Mesendoderm (in vitro differentiated cells): ENCODE measurements at regions not wholly inside any gene's neighbourhood (a gene's known extent, or its start where the extent isn't known, plus 50 kb on each side); places are given as distances from the start of the nearest gene placed in this dataset.

Source experiments
- DNase-seq: peaks from one replicate; pipeline ENCODE4 v3.0.0; 2013
- H2AK5ac ChIP-seq: 2 replicates; pipeline ENCODE4 v1.6.1; 2013; ENCODE audit warnings: low read length, inconsistent platforms
- H2BK120ac ChIP-seq: 2 replicates; pipeline ENCODE4 v1.6.1; 2013; ENCODE audit warnings: low read depth, mild to moderate bottlenecking, low read length, moderate library complexity, mixed read lengths
- H2BK15ac ChIP-seq: replicated peaks from 2 replicates; pipeline ENCODE4 v1.6.1; 2013; ENCODE audit warnings: low read depth, mild to moderate bottlenecking, moderate library complexity
- H2BK5ac ChIP-seq: 2 replicates; pipeline ENCODE4 v1.6.1; 2013; ENCODE audit warnings: low read length, inconsistent platforms
- H3K18ac ChIP-seq: 2 replicates; pipeline ENCODE4 v1.6.1; 2013; ENCODE audit warnings: mild to moderate bottlenecking, low read length, mixed read lengths
- H3K23ac ChIP-seq: one replicate; pipeline ENCODE4 v1.6.1; 2013; ENCODE audit warnings: low read length
- H3K27ac ChIP-seq: 2 replicates; pipeline ENCODE4 v1.5.1; 2013; ENCODE audit warnings: low read depth, mild to moderate bottlenecking, inconsistent platforms, low read length, moderate library complexity
- H3K27me3 ChIP-seq: 2 replicates; pipeline ENCODE4 v1.6.1; 2013; ENCODE audit warnings: low read length, control low read depth, mild to moderate bottlenecking, inconsistent platforms; ENCODE audit not compliant: insufficient read depth, poor library complexity
- H3K36me3 ChIP-seq: 2 replicates; pipeline ENCODE4 v1.6.1; 2013; ENCODE audit warnings: low read length, inconsistent platforms; ENCODE audit not compliant: control insufficient read depth, insufficient read depth
- H3K4ac ChIP-seq: one replicate; pipeline ENCODE4 v1.6.1; 2013; ENCODE audit warnings: low read depth, mild to moderate bottlenecking, low read length, moderate library complexity
- H3K4me1 ChIP-seq: 2 replicates; pipeline ENCODE4 v1.6.1; 2013; ENCODE audit warnings: low read depth, low read length, inconsistent platforms; ENCODE audit not compliant: control insufficient read depth
- H3K4me2 ChIP-seq: 2 replicates; pipeline ENCODE4 v1.6.1; 2013; ENCODE audit warnings: low read length
- H3K4me3 ChIP-seq: 2 replicates; pipeline ENCODE4 v1.5.1; 2013; ENCODE audit warnings: mild to moderate bottlenecking, low read length
- H3K56ac ChIP-seq: one replicate; pipeline ENCODE4 v1.6.1; 2013; ENCODE audit warnings: low read length
- H3K79me1 ChIP-seq: 2 replicates; pipeline ENCODE4 v1.6.1; 2013; ENCODE audit warnings: low read length, inconsistent platforms
- H3K79me2 ChIP-seq: 2 replicates; pipeline ENCODE4 v1.6.1; 2013; ENCODE audit warnings: mild to moderate bottlenecking, low read length; ENCODE audit not compliant: control insufficient read depth, insufficient read depth
- H3K9ac ChIP-seq: 2 replicates; pipeline ENCODE4 v1.6.1; 2013; ENCODE audit warnings: low read length, inconsistent platforms
- H4K5ac ChIP-seq: one replicate; pipeline ENCODE4 v1.6.1; 2013; ENCODE audit warnings: low read length
- H4K8ac ChIP-seq: one replicate; pipeline ENCODE4 v1.6.1; 2013; ENCODE audit warnings: low read depth, mild to moderate bottlenecking, control low read depth, low read length, moderate library complexity
- WGBS: extraction: QIAGEN DNeasy Blood & Tissue Kit; methylation state at CpG from one replicate; pipeline ENCODE4 v1.1.7; 2013; ENCODE audit warnings: low lambda C conversion rate, missing lambda C conversion rate; ENCODE audit not compliant: insufficient coverage; ENCODE audit errors: extremely low coverage; 5-methylcytosine and 5-hydroxymethylcytosine counted together

DNA sequence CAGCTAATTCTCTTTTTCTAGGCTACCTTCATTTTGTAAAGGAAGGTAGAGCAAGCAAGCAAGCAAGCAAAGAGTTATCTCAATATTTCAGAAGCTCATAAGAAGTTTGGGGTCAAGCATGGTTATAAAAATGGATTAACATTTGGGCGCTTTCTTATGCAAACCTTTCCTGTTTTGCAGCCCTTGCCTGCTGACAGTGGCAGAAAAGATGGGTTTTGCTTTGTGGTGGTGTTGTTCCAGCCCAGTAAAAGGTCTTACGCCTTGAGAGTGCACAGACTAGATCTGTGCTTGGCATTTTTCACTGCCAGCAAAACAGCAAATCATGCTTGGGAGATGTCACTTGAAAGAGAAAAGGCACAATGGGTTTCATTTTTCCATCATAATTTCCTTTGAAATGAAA is 1320.6 kb upstream of the CELF4 start:
- Histone ChIP-seq H4K5ac (no peak overlapping the region), H2BK120ac (no peak overlapping the region), H2BK5ac (no peak overlapping the region), H3K27me3 (no peaks in the 10 kb centered on the region), H3K4me2 (no peak overlapping the region), H3K18ac (no peak overlapping the region), H3K4ac (no peak overlapping the region), H3K4me1 (no peaks in the 10 kb centered on the region), H3K23ac (no peak overlapping the region), H3K9ac (no peak overlapping the region), H3K27ac (no peak overlapping the region), H3K79me1 (no peaks in the 10 kb centered on the region), H2AK5ac (no peak overlapping the region), H3K79me2 (no peaks in the 10 kb centered on the region), H4K8ac (no peak overlapping the region), H3K56ac (no peak overlapping the region), H3K4me3 (no peak overlapping the region), H2BK15ac (no peak overlapping the region), H3K36me3 (no peaks in the 10 kb centered on the region)
- no CpG with 5 or more reads among the region's 2 CpGs for WGBS
- DNase-seq: no peak

DNA sequence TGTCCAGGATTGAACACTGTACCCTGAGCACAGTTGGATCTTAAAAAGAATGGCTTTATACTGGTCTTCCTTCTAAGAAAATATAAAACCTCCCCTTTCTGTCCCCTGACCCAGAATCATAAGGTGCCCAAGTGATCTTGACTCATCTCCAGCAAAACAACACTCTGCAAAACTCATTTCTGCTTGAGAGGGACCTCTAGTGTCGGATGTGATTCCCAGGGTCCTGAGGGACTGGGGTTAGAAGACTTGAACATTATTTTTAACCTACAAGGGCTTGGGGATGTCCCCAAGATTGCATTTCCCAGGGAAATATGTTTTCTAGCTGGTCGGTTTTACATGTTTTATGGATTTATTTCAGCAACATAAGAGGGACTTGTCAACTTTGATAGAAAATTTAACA is 1318.5 kb upstream of the CELF4 start:
- Histone ChIP-seq H3K27me3 (no peaks in the 10 kb centered on the region), H3K4me3 (no peak overlapping the region), H3K79me2 (no peaks in the 10 kb centered on the region), H3K79me1 (no peaks in the 10 kb centered on the region), H4K8ac (no peak overlapping the region), H4K5ac (no peak overlapping the region), H3K4ac (no peak overlapping the region), H3K27ac (no peak overlapping the region), H3K9ac (no peak overlapping the region), H3K23ac (no peak overlapping the region), H3K4me1 (no peaks in the 10 kb centered on the region), H3K56ac (no peak overlapping the region), H2BK5ac (no peak overlapping the region), H3K36me3 (no peaks in the 10 kb centered on the region), H3K4me2 (no peak overlapping the region), H3K18ac (no peak overlapping the region), H2BK15ac (no peak overlapping the region), H2BK120ac (no peak overlapping the region), H2AK5ac (no peak overlapping the region)
- no CpG with 5 or more reads among the region's 2 CpGs for WGBS
- DNase-seq: peak; percentile 57

DNA sequence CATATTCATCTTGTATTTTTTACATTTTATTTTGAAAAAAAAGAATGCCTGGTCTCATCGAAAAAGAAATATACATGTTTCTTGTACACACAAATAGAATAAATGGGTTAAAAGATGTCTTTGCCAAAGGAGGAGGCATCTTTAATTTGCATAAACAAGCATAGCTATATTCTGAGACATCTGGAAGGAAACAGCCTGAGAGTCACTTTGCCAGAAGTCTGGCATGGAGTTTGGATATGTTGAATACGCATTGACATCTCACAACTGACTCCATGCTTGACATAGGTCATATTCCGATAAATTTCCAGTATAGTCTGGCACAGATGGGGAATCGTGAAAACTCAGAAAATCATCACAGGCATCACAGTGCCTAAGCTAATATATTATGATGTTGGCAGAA is 1317.5 kb upstream of the CELF4 start:
- H3K27ac ChIP-seq: no peak overlapping the region
- H4K8ac ChIP-seq: no peak overlapping the region
- H3K18ac ChIP-seq: no peak overlapping the region
- H2BK120ac ChIP-seq: no peak overlapping the region
- H4K5ac ChIP-seq: no peak overlapping the region
- no CpG with 5 or more reads among the region's 4 CpGs for WGBS
- no peaks in the 10 kb centered on the region for H3K79me1 ChIP-seq
- no peak overlapping the region for H3K4ac ChIP-seq
- no peaks in the 10 kb centered on the region for H3K36me3 ChIP-seq
- no peak overlapping the region for H2AK5ac ChIP-seq
- no peak overlapping the region for H3K23ac ChIP-seq
- no peak overlapping the region for H2BK15ac ChIP-seq
- no peaks in the 10 kb centered on the region for H3K27me3 ChIP-seq
- no peak overlapping the region for H3K4me3 ChIP-seq
- no peak overlapping the region for H3K56ac ChIP-seq
- H3K79me2 ChIP-seq: no peaks in the 10 kb centered on the region
- H3K4me1 ChIP-seq: no peaks in the 10 kb centered on the region
- no peak overlapping the region for H3K9ac ChIP-seq
- DNase-seq: no peak
- no peak overlapping the region for H3K4me2 ChIP-seq
- no peak overlapping the region for H2BK5ac ChIP-seq

DNA sequence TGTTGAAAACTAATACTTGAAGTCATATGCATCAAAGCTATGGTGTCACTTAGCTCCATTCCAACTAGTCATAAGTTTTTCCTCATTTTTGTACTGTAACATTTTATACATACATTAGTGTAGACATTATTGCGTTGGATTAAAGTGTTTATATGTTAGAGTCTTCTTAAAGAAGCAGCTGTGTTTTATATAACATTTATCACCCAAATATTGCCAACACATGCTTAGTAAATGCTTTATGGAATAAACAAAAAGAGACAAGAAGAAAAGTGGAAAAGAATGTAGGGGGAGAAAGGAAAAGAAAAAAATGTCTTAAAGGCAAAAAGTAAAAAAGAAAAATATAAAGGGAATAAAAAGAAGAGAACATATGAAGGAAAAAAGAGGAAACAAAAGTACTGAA is 1314.3 kb upstream of the CELF4 start:
- no peak overlapping the region for H3K4me2 ChIP-seq
- no peak overlapping the region for H4K5ac ChIP-seq
- no peaks in the 10 kb centered on the region for H3K4me1 ChIP-seq
- H4K8ac ChIP-seq: no peak overlapping the region
- no peak overlapping the region for H3K18ac ChIP-seq
- H2BK15ac ChIP-seq: no peak overlapping the region
- no peak for DNase-seq
- no peak overlapping the region for H3K4me3 ChIP-seq
- no peaks in the 10 kb centered on the region for H3K36me3 ChIP-seq
- H3K27me3 ChIP-seq: no peaks in the 10 kb centered on the region
- no peak overlapping the region for H2BK120ac ChIP-seq
- no peak overlapping the region for H3K23ac ChIP-seq
- WGBS: no CpG with 5 or more reads among the region's 1 CpG
- no peak overlapping the region for H3K27ac ChIP-seq
- H3K79me2 ChIP-seq: no peaks in the 10 kb centered on the region
- H3K4ac ChIP-seq: no peak overlapping the region
- H2AK5ac ChIP-seq: no peak overlapping the region
- H3K9ac ChIP-seq: no peak overlapping the region
- no peak overlapping the region for H3K56ac ChIP-seq
- no peaks in the 10 kb centered on the region for H3K79me1 ChIP-seq
- no peak overlapping the region for H2BK5ac ChIP-seq

DNA sequence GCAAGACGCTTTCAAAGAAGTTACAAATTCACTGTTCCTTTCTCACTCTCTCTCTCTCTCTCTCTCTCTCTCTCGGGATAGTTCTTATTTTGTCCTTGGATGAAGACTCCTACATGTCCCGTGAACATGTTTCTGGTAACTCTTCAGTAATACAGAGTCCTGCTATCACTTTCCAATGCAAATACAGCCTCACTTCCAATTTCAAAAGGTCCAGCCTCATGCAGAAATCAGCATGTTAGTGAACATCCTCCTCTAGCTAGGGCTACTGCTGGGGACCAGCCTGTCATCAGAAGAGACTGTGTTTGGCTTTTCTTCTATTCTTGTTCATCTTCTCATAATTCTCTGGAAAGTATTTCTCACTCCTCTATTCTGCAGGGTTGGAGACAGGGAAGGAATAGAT is 1306.7 kb upstream of the CELF4 start:
- DNase-seq: no peak
- Histone ChIP-seq H3K27me3 (no peaks in the 10 kb centered on the region), H3K36me3 (no peaks in the 10 kb centered on the region), H4K8ac (no peak overlapping the region), H3K79me1 (no peaks in the 10 kb centered on the region), H3K4me3 (no peak overlapping the region), H3K27ac (no peak overlapping the region), H2AK5ac (no peak overlapping the region), H3K4ac (no peak overlapping the region), H2BK5ac (no peak overlapping the region), H3K9ac (no peak overlapping the region), H3K18ac (no peak overlapping the region), H3K56ac (no peak overlapping the region), H3K79me2 (no peaks in the 10 kb centered on the region), H3K23ac (no peak overlapping the region), H2BK15ac (no peak overlapping the region), H3K4me2 (no peak overlapping the region), H2BK120ac (no peak overlapping the region), H4K5ac (no peak overlapping the region), H3K4me1 (no peaks in the 10 kb centered on the region)
- WGBS: no CpG with 5 or more reads among the region's 3 CpGs

DNA sequence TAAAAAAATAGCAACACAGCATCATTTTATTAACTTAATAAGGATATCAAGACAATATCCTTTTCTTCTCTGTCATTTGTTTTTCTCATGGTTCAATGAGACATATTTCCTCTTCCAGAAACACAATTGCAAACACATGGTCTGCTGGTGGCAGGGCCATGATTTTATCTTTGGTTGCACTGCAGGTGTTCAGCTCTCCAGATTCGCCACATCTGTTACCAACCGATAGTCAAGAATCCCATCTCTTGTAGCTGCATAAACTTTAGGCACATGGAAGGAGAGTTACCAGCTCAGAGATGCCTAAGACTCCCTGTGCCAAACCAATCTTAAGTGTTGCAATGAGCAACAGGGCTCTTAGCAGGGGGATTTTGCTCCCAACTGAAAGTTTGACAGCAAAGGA is 1303.2 kb upstream of the CELF4 start:
- Histone ChIP-seq H3K18ac (no peak overlapping the region), H3K56ac (no peak overlapping the region), H3K36me3 (no peaks in the 10 kb centered on the region), H2BK15ac (no peak overlapping the region), H2BK120ac (no peak overlapping the region), H3K23ac (no peak overlapping the region), H3K4ac (no peak overlapping the region), H2BK5ac (no peak overlapping the region), H3K4me1 (no peaks in the 10 kb centered on the region), H3K27me3 (no peaks in the 10 kb centered on the region), H3K79me2 (no peaks in the 10 kb centered on the region), H4K5ac (no peak overlapping the region), H4K8ac (no peak overlapping the region), H3K79me1 (no peaks in the 10 kb centered on the region), H3K9ac (no peak overlapping the region), H3K4me2 (no peak overlapping the region), H3K4me3 (no peak overlapping the region), H2AK5ac (no peak overlapping the region), H3K27ac (no peak overlapping the region)
- no CpG with 5 or more reads among the region's 2 CpGs for WGBS
- peak; percentile 62 for DNase-seq
